MCF 10A (cell line): ENCODE measurements at regions not wholly inside any gene's neighbourhood (a gene's known extent, or its start where the extent isn't known, plus 50 kb on each side); places are given as distances from the start of the nearest gene placed in this dataset.

Experiments
- BruUV-seq: library from RNA; stranded (reverse); fragments of 400-500 nt; replicated peaks from 2 replicates; lab custom pipeline; 2021; lab: Mats Ljungman, UMichigan
- CTCF ChIA-PET: fragments of 300-600 bp; sonication (Branson Sonifier 250); formaldehyde crosslinking; extraction: SDS; loops from one replicate; lab custom pipeline; 2021; ENCODE audit warnings: antibody characterized with exemption, inconsistent platforms; lab: Yijun Ruan, JAX
- POLR2A ChIA-PET: fragments of 300-600, 350-650 bp; sonication (Branson Sonifier 250); formaldehyde crosslinking; extraction: SDS; loops from one replicate; lab custom pipeline; 2020; ENCODE audit warnings: antibody characterized with exemption, inconsistent platforms; lab: Yijun Ruan, JAX
- DNase-seq: peaks from one replicate; pipeline ENCODE4 v3.0.0-alpha.2; 2018; ENCODE audit not compliant: unreplicated experiment
- H3K27ac Mint-ChIP-seq: one replicate; pipeline ENCODE4 v1.8.0; 2022; ENCODE audit warnings: mild to moderate bottlenecking, low read depth, mixed read lengths; ENCODE audit not compliant: unreplicated experiment
- H3K27me3 Mint-ChIP-seq: one replicate; pipeline ENCODE4 v1.8.0; 2022; ENCODE audit warnings: mixed read lengths; ENCODE audit not compliant: insufficient read depth, unreplicated experiment
- H3K36me3 Mint-ChIP-seq: one replicate; pipeline ENCODE4 v1.8.0; 2022; ENCODE audit warnings: mild to moderate bottlenecking, moderate library complexity, mixed read lengths; ENCODE audit not compliant: insufficient read depth, unreplicated experiment
- H3K4me1 Mint-ChIP-seq: one replicate; pipeline ENCODE4 v1.8.0; 2022; ENCODE audit warnings: mixed read lengths; ENCODE audit not compliant: insufficient read depth, unreplicated experiment
- H3K4me3 Mint-ChIP-seq: one replicate; pipeline ENCODE4 v1.8.0; 2022; ENCODE audit warnings: mild to moderate bottlenecking, moderate library complexity, mixed read lengths; ENCODE audit not compliant: unreplicated experiment
- H3K9me3 Mint-ChIP-seq: one replicate; pipeline ENCODE4 v1.8.0; 2022; ENCODE audit warnings: mixed read lengths; ENCODE audit not compliant: unreplicated experiment
- CTCF ChIP-seq: fragments of 200-600 bp; IDR thresholded peaks from one replicate; pipeline ENCODE4 v1.8.0; 2022; ENCODE audit warnings: antibody characterized with exemption, mild to moderate bottlenecking; ENCODE audit not compliant: unreplicated experiment
- intact Hi-C: fragments of 100-400 bp; cut with micrococcal nuclease; formaldehyde crosslinking; loops from 2 replicates; pipeline ENCODE4 v1.14.1; 2022

- H3K9me3 Mint-ChIP-seq = peaks cover 14% of the 10 kb centered on the region
- no TSS peak for BruUV-seq
- H3K4me3 Mint-ChIP-seq = no peak overlapping the region
- no peaks in the 10 kb centered on the region for H3K36me3 Mint-ChIP-seq
- no peak overlapping the region for H3K27ac Mint-ChIP-seq
- DNase-seq = no peak
- POLR2A ChIA-PET = no interaction called here
- no peak for TF ChIP-seq CTCF
- peaks cover 21% of the 10 kb centered on the region for H3K27me3 Mint-ChIP-seq
- intact Hi-C loops = loop anchor here (1.0 to 5.0 kb wide), 6 partner anchors 39 to 724 kb away; no protein-coding TSS in a partner anchor
- CTCF ChIA-PET = interaction anchor here (0.6 to 3.6 kb wide), 33 partner anchors 9 to 985 kb away, joined by 3 to 31 read pairs (median 4); no protein-coding TSS in a partner anchor
- H3K4me1 Mint-ChIP-seq = peaks cover 6% of the 10 kb centered on the region
These were observed 302.2 kb upstream of the PODXL start for GRCh38 chr7:131858611-131859010.

GRCh38 chr7:131849472-131849871, 293.0 kb upstream of the PODXL start:
- H3K9me3 Mint-ChIP-seq = peaks cover 7% of the 10 kb centered on the region
- TF ChIP-seq CTCF = no peak
- H3K4me3 Mint-ChIP-seq = no peak overlapping the region
- H3K36me3 Mint-ChIP-seq = no peaks in the 10 kb centered on the region
- H3K27ac Mint-ChIP-seq = no peak overlapping the region
- intact Hi-C loops = no loop called here
- POLR2A ChIA-PET = interaction anchor here (0.6 kb wide), 1 partner anchor 295 kb away, joined by 3 read pairs; no protein-coding TSS in a partner anchor
- no peaks in the 10 kb centered on the region for H3K4me1 Mint-ChIP-seq
- no TSS peak for BruUV-seq
- peaks cover 15% of the 10 kb centered on the region for H3K27me3 Mint-ChIP-seq
- DNase-seq = no peak
- CTCF ChIA-PET = interaction anchor here (0.5 to 4.9 kb wide), 4 partner anchors 10 to 109 kb away, joined by 3 to 23 read pairs (median 3); no protein-coding TSS in a partner anchor

- Mint-ChIP-seq H3K4me3 (no peak overlapping the region), H3K36me3 (no peaks in the 10 kb centered on the region), H3K4me1 (no peaks in the 10 kb centered on the region), H3K27ac (no peak overlapping the region), H3K9me3 (peaks cover 7% of the 10 kb centered on the region), H3K27me3 (peaks cover under 1% of the 10 kb centered on the region)
- no peak for TF ChIP-seq CTCF
- ChIA-PET POLR2A (no interaction called here), CTCF (interaction anchor here (4.9 kb wide), 1 partner anchor 11 kb away, joined by 23 read pairs; no protein-coding TSS in a partner anchor)
- DNase-seq = no peak
- intact Hi-C loops = no loop called here
- BruUV-seq = no TSS peak
These were observed 291.6 kb upstream of the PODXL start for GRCh38 chr7:131848033-131848432.

GRCh38 chr7:131845573-131846314, 289.3 kb upstream of the PODXL start:
- POLR2A ChIA-PET = no interaction called here
- Mint-ChIP-seq H3K4me1 (no peaks in the 10 kb centered on the region), H3K36me3 (no peaks in the 10 kb centered on the region), H3K27me3 (no peaks in the 10 kb centered on the region), H3K4me3 (no peak overlapping the region), H3K9me3 (no peaks in the 10 kb centered on the region), H3K27ac (no peak overlapping the region)
- intact Hi-C loops = no loop called here
- CTCF ChIA-PET = interaction anchor here (2.8 kb wide), 1 partner anchor 14 kb away, joined by 16 read pairs; no protein-coding TSS in a partner anchor
- no peak for TF ChIP-seq CTCF
- BruUV-seq = no TSS peak
- DNase-seq = no peak
